Tibial artery (tissue), 4 donors: ENCODE measurements at regions not wholly inside any gene's neighbourhood (a gene's known extent, or its start where the extent isn't known, plus 50 kb on each side); places are given as distances from the start of the nearest gene placed in this dataset.
"Not testable (repeated sequence)": the region's sequence is repeated elsewhere in the genome, so short reads cannot be mapped to it uniquely, and the experiment has no call there.

Source experiments
- DNase-seq, 2 donors: peaks; one replicate each; pipeline ENCODE4 v3.0.0-alpha.2; 2019
- H3K27ac ChIP-seq, 2 donors: fragments of 200-600 bp; sonication (generic) in 1 of 2; 1 replicate in 1 of 2; 2 replicates in 1 of 2; pipeline ENCODE4 v1.5.1; 2018 to 2019; ENCODE audit warnings: mild to moderate bottlenecking in 1 of 2
- H3K27me3 ChIP-seq, 2 donors: fragments of 200-600 bp; sonication (generic) in 1 of 2; one replicate each; pipeline versions ENCODE4 v1.5.1 to v1.6.0; 2016 to 2019
- H3K36me3 ChIP-seq, 3 donors: fragments of 200-600 bp; sonication (generic) in 2 of 3; one replicate each; pipeline ENCODE4 v1.5.1; 2016 to 2019; ENCODE audit warnings: mild to moderate bottlenecking in 2 of 3
- H3K4me1 ChIP-seq, 4 donors: fragments of 200-600 bp; sonication (generic) in 2 of 4; 1 replicate in 3 of 4; 2 replicates in 1 of 4; pipeline ENCODE4 v1.5.1; 2016 to 2019
- H3K4me3 ChIP-seq, 2 donors: fragments of 200-600 bp; sonication (generic) in 1 of 2; 1 replicate in 1 of 2; 2 replicates in 1 of 2; pipeline ENCODE4 v1.5.1; 2018 to 2019; ENCODE audit warnings: mild to moderate bottlenecking in 2 of 2
- H3K9me3 ChIP-seq, 3 donors: fragments of 200-600 bp; sonication (generic) in 1 of 3; one replicate each; pipeline ENCODE4 v1.5.1; 2016 to 2019
- intact Hi-C: fragments of 100-400 bp; cut with DNase I; formaldehyde crosslinking; loops from one replicate; pipeline ENCODE4 v1.15.0; 2023; ENCODE audit warnings: low total_unique reads

- H3K36me3 ChIP-seq, intact Hi-C loops, H3K9me3 ChIP-seq, H3K27me3 ChIP-seq, DNase-seq, H3K4me1 ChIP-seq, H3K27ac ChIP-seq: not testable (repeated sequence)
- peak overlapping the region in 1 of 2 donors; percentile 29 for H3K4me3 ChIP-seq
Measured at GRCh38 chr15:30195355-30196008, 60.6 kb downstream of the GOLGA8T start.

GRCh38 chr15:30196009-30196375 is 61.1 kb downstream of the GOLGA8T start:
- H3K4me3 ChIP-seq = peak overlapping the region in 1 of 2 donors; percentile 29
- intact Hi-C loops, DNase-seq: not testable (repeated sequence)

GRCh38 chr15:30196769-30197168 is 61.9 kb downstream of the GOLGA8T start:
- H3K4me3 ChIP-seq, H3K36me3 ChIP-seq, intact Hi-C loops, H3K27ac ChIP-seq, DNase-seq, H3K9me3 ChIP-seq, H3K27me3 ChIP-seq, H3K4me1 ChIP-seq: not testable (repeated sequence)

More at GRCh38 chr15:30196009-30196375, 61.1 kb downstream of the GOLGA8T start:
- not testable (repeated sequence) for H3K9me3 ChIP-seq, H3K27ac ChIP-seq, H3K4me1 ChIP-seq, H3K36me3 ChIP-seq, H3K27me3 ChIP-seq

- H3K36me3 ChIP-seq, H3K4me3 ChIP-seq, H3K27me3 ChIP-seq, DNase-seq, intact Hi-C loops, H3K4me1 ChIP-seq, H3K27ac ChIP-seq, H3K9me3 ChIP-seq: not testable (repeated sequence)
Measured at GRCh38 chr15:30201517-30201916, 66.7 kb downstream of the GOLGA8T start.

GRCh38 chr15:30213733-30214132 is 78.9 kb downstream of the GOLGA8T start:
- DNase-seq, H3K27ac ChIP-seq, intact Hi-C loops, H3K36me3 ChIP-seq, H3K27me3 ChIP-seq, H3K4me1 ChIP-seq, H3K9me3 ChIP-seq, H3K4me3 ChIP-seq: not testable (repeated sequence)

GRCh38 chr15:30221803-30222202 is 87.0 kb downstream of the GOLGA8T start:
- H3K4me1 ChIP-seq, DNase-seq, H3K4me3 ChIP-seq, H3K9me3 ChIP-seq, H3K36me3 ChIP-seq, H3K27ac ChIP-seq, H3K27me3 ChIP-seq, intact Hi-C loops: not testable (repeated sequence)

- H3K4me1 ChIP-seq, H3K4me3 ChIP-seq, DNase-seq, H3K9me3 ChIP-seq, H3K27ac ChIP-seq, intact Hi-C loops, H3K36me3 ChIP-seq, H3K27me3 ChIP-seq: not testable (repeated sequence)
Measured at GRCh38 chr15:30222798-30223591, 88.1 kb downstream of the GOLGA8T start.

GRCh38 chr15:30225233-30225891 is 90.5 kb downstream of the GOLGA8T start:
- H3K27ac ChIP-seq = not testable (repeated sequence)

GRCh38 chr15:30261432-30262141 is 126.7 kb downstream of the GOLGA8T start:
- H3K4me3 ChIP-seq, H3K27me3 ChIP-seq, intact Hi-C loops, H3K4me1 ChIP-seq, H3K36me3 ChIP-seq, H3K9me3 ChIP-seq, H3K27ac ChIP-seq: not testable (repeated sequence)
- DNase-seq = peak in 1 of 2 donors; percentile 21

More at GRCh38 chr15:30225233-30225891, 90.5 kb downstream of the GOLGA8T start:
- H3K36me3 ChIP-seq, H3K4me3 ChIP-seq, DNase-seq, H3K27me3 ChIP-seq, H3K9me3 ChIP-seq, H3K4me1 ChIP-seq, intact Hi-C loops: not testable (repeated sequence)

- H3K4me1 ChIP-seq, H3K27me3 ChIP-seq, H3K36me3 ChIP-seq, DNase-seq, H3K4me3 ChIP-seq, H3K9me3 ChIP-seq, H3K27ac ChIP-seq, intact Hi-C loops: not testable (repeated sequence)
Measured at GRCh38 chr15:30262142-30262460, 127.2 kb downstream of the GOLGA8T start.

- intact Hi-C loops, H3K9me3 ChIP-seq, DNase-seq, H3K27me3 ChIP-seq, H3K4me3 ChIP-seq, H3K4me1 ChIP-seq, H3K27ac ChIP-seq, H3K36me3 ChIP-seq: not testable (repeated sequence)
Measured at GRCh38 chr15:30264000-30264399, 129.1 kb downstream of the GOLGA8T start.

GRCh38 chr15:30295150-30295844 is 98.0 kb downstream of the CHRFAM7A start:
- H3K36me3 ChIP-seq, H3K9me3 ChIP-seq, H3K27me3 ChIP-seq, DNase-seq, intact Hi-C loops, H3K4me3 ChIP-seq, H3K4me1 ChIP-seq, H3K27ac ChIP-seq: not testable (repeated sequence)

GRCh38 chr15:30303968-30304367 is 89.4 kb downstream of the CHRFAM7A start:
- H3K36me3 ChIP-seq, H3K4me1 ChIP-seq, H3K27me3 ChIP-seq, H3K9me3 ChIP-seq, H3K4me3 ChIP-seq, DNase-seq, intact Hi-C loops, H3K27ac ChIP-seq: not testable (repeated sequence)
